HepG2 (cell line): ENCODE measurements at regions not wholly inside any gene's neighbourhood (a gene's known extent, or its start where the extent isn't known, plus 50 kb on each side); places are given as distances from the start of the nearest gene placed in this dataset.

Experiments used
- ATAC-seq: fragments of 200-7000 bp; cut with Tn5 transposase; 3 replicates; pipeline ENCODE4 v1.9.1; 2020; ENCODE audit warnings: mild to moderate bottlenecking, moderate library complexity
- BruUV-seq: library from RNA; stranded (reverse); fragments of 400-500 nt; replicated peaks from 2 replicates; lab custom pipeline; 2021; lab: Mats Ljungman, UMichigan
- CTCF ChIA-PET: fragments of 300-600 bp; formaldehyde crosslinking; extraction: SDS; loops from one replicate; lab custom pipeline; 2021; ENCODE audit warnings: low total read pairs, inconsistent platforms, low intra/inter-chr PET ratio; lab: Yijun Ruan, JAX
- POLR2A ChIA-PET: fragments of 350-600 bp; sonication (Branson Sonifier 250); formaldehyde crosslinking; loops from one replicate; lab custom pipeline; 2020; ENCODE audit warnings: antibody characterized with exemption, inconsistent platforms; lab: Yijun Ruan, JAX
- DNase-seq: peaks from one replicate; pipeline ENCODE4 v3.0.0-alpha.2; 2015; ENCODE audit warnings: low spot score
- FAIRE-seq: peaks from 3 replicates; lab custom pipeline; 2011; peaks lifted over from hg19 to GRCh38; lab: Jason Lieb, UNC
- H2AFZ ChIP-seq: one replicate; pipeline ENCODE4 v1.6.1; 2011; ENCODE audit warnings: low read length, inconsistent platforms
- H3K27ac ChIP-seq: fragments of 300-600 bp; 3 replicates; pipeline ENCODE4 v1.8.0; 2011; ENCODE audit warnings: mixed run types, mild to moderate bottlenecking, mixed read lengths, low read length, inconsistent platforms; ENCODE audit not compliant: insufficient read depth; ENCODE audit errors: extremely low read length
- H3K27me3 ChIP-seq, 2 experiments: fragments of 200-600 bp in 1 of 2; 2 replicates in 1 of 2; 3 replicates in 1 of 2; pipeline versions ENCODE4 v1.6.0 to v1.8.0; 2011; ENCODE audit warnings: low read length in 2 of 2, mild to moderate bottlenecking in 2 of 2, moderate library complexity in 2 of 2, inconsistent platforms in 1 of 2; ENCODE audit not compliant: insufficient read depth in 2 of 2, control insufficient read depth in 1 of 2
- H3K36me3 ChIP-seq, 2 experiments: fragments of 200-600 bp in 1 of 2; replicated peaks in 1 of 2; 2 replicates in 1 of 2; 3 replicates in 1 of 2; pipeline versions ENCODE4 v1.5.1 to v1.8.0; 2011; ENCODE audit warnings: low read length in 2 of 2, inconsistent platforms in 1 of 2; ENCODE audit not compliant: insufficient read depth in 2 of 2, control insufficient read depth in 1 of 2
- H3K4me1 ChIP-seq: 2 replicates; pipeline ENCODE4 v1.5.1; 2012; ENCODE audit warnings: low read length, inconsistent platforms; ENCODE audit not compliant: insufficient read depth
- H3K4me2 ChIP-seq: 2 replicates; pipeline ENCODE4 v1.6.0; 2011; ENCODE audit warnings: low read depth, low read length, inconsistent platforms
- H3K4me3 ChIP-seq, 3 experiments: fragments of 200-600 bp in 1 of 3; sonication (generic), shearing (Covaris generic) in 1 of 3; replicated peaks in 1 of 3; 2 replicates each; pipeline ENCODE4 v1.5.1; 2011 to 2016; ENCODE audit warnings: low read length in 3 of 3, inconsistent platforms in 2 of 3, low read depth in 2 of 3, mild to moderate bottlenecking in 2 of 3, control low read depth in 1 of 3, mixed read lengths in 1 of 3; ENCODE audit not compliant: insufficient read depth in 1 of 3
- H3K79me2 ChIP-seq: one replicate; pipeline ENCODE4 v1.6.1; 2011; ENCODE audit warnings: low read length, inconsistent platforms; ENCODE audit not compliant: insufficient read depth
- H3K9ac ChIP-seq: 2 replicates; pipeline ENCODE4 v1.6.0; 2011; ENCODE audit warnings: mild to moderate bottlenecking, low read depth, low read length, inconsistent platforms; ENCODE audit not compliant: insufficient read depth
- H3K9me3 ChIP-seq: 2 replicates; pipeline ENCODE4 v1.5.1; 2012; ENCODE audit warnings: mild to moderate bottlenecking, low read length
- H4K20me1 ChIP-seq: 2 replicates; pipeline ENCODE4 v1.6.0; 2011; ENCODE audit warnings: inconsistent platforms, mild to moderate bottlenecking, low read length, moderate library complexity; ENCODE audit not compliant: insufficient read depth
- PRPF4 ChIP-seq: fragments of 200-400 bp; formaldehyde crosslinking; IDR thresholded peaks from 2 replicates; pipeline ENCODE4 v1.6.1; 2016; ENCODE audit warnings: low read length, low read depth; ENCODE audit not compliant: poor library complexity, severe bottlenecking
- ZBTB44 ChIP-seq: sonication (generic); formaldehyde crosslinking; IDR thresholded peaks from 2 replicates; pipeline ENCODE4 v1.4.0; 2020; ENCODE audit warnings: missing genetic modification reagents
- ZNF710 ChIP-seq: sonication (generic); formaldehyde crosslinking; IDR thresholded peaks from 2 replicates; pipeline ENCODE4 v1.5.0; 2020; ENCODE audit warnings: mild to moderate bottlenecking, missing genetic modification reagents, borderline replicate concordance
- WGBS: methylation state at CpG from one replicate; pipeline ENCODE4 v1.1.6; 2017; ENCODE audit warnings: low lambda C conversion rate; 5-methylcytosine and 5-hydroxymethylcytosine counted together
- in situ Hi-C: cut with HindIII; loops from 2 replicates; pipeline ENCODE4 v1.10.0; 2017; ENCODE audit warnings: low pct_unique_long_range_greater_than_20kb; ENCODE audit not compliant: extremely low pct_ligation_motif_present
- intact Hi-C: fragments of 100-400 bp; cut with micrococcal nuclease; formaldehyde crosslinking; loops from one replicate; pipeline ENCODE4 v1.10.0; 2022; ENCODE audit not compliant: unreplicated experiment

- no peaks in the 10 kb centered on the region for H4K20me1 ChIP-seq
- ChIA-PET CTCF (no interaction called here), POLR2A (no interaction called here)
- DNase-seq: no peak
- no peak for ATAC-seq
- no TSS peak for BruUV-seq
- no peak overlapping the region for H3K4me3 ChIP-seq
- TF ChIP-seq ZNF710 (no peak), PRPF4 (no peak), ZBTB44 (CRISPR knock-in tag) (no peak)
- H3K27me3 ChIP-seq: no peaks in the 10 kb centered on the region
- no peaks in the 10 kb centered on the region for H3K9me3 ChIP-seq
- intact Hi-C loops (no loop called here), in situ Hi-C loops (no loop called here)
- no peaks in the 10 kb centered on the region for H3K79me2 ChIP-seq
- H3K4me2 ChIP-seq: no peak overlapping the region
- no peak overlapping the region for H3K9ac ChIP-seq
- no peak overlapping the region for H2AFZ ChIP-seq
- peaks cover 7% of the 10 kb centered on the region; the same call in 1 of the 2 replicates for H3K4me1 ChIP-seq
- H3K36me3 ChIP-seq: no peaks in the 10 kb centered on the region
- no peak overlapping the region for H3K27ac ChIP-seq
- no peak for FAIRE-seq
- whole genome bisulfite sequencing: 3% methylated on average over 6 of the region's 6 CpGs
These were observed 235.8 kb upstream of the MIR17HG start for GRCh38 chr13:91111476-91112200.
